GM18861 (cell line): ENCODE measurements at regions not wholly inside any gene's neighbourhood (a gene's known extent, or its start where the extent isn't known, plus 50 kb on each side); places are given as distances from the start of the nearest gene placed in this dataset.
"Not testable (repeated sequence)": the region's sequence is repeated elsewhere in the genome, so short reads cannot be mapped to it uniquely, and the experiment has no call there.

Source experiments
- ATAC-seq: cut with Tn5 transposase; IDR thresholded peaks from one replicate; pipeline ENCODE4 v1.9.1; 2021; ENCODE audit not compliant: unreplicated experiment

DNA sequence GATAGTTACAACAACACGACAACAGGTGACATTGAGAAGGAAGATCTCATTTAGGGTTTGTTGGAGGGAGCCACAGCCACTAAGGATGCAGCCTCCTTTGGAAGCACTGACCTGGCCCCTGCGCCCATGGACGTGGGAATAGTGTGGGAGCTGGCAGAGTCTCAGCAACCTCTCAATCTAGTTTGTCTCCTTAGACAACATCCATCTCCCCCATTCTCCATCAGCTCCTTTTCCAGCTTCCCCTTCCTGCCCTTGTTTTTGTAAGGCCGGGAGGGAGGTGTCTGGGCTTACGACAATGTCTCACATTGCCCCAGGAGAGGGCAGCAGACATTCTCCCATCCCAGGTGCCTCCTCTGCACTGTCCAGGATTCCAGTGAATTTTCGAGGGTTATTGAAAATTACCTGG lies 170.2 kb upstream of the PZP start:
- ATAC-seq, result no peak

DNA sequence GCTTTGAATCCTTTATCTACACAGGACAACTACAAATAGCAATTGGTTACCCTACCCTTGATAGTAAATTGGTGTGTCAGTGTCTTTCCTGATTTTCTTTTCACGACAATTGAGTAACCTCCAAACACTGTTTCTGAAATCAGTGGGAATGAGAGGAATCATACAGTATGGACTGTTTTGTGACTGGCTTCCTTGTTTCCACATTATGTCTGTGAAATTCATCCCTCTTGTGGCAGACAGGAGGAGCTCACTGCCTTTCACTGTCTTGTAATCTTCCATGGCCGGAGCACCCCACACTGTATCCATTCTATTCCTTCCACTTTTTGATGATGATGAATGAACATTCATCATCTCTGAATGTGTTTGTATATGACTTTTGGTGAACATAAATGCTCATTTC lies 164.0 kb upstream of the PZP start:
- ATAC-seq, result no peak

DNA sequence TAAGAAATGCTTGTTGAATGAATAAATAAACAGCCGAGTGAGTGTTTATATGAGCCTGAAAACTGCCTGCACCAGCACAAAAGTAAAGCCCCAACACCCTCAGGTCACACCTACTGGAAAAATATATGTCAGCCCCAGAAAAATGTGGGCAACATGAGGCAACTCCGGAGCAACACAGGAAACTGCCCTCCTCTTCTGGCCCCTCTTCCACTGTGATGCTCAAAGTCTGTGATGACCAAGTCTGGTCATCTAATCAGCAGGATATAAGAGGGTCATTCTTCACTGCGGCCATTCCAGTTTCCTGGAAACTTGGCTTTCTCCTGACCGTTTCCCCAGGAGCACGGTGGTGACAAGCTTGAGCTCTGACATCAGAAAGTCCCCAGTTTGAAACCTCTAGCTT lies 159.6 kb upstream of the PZP start:
- ATAC-seq, result no peak

DNA sequence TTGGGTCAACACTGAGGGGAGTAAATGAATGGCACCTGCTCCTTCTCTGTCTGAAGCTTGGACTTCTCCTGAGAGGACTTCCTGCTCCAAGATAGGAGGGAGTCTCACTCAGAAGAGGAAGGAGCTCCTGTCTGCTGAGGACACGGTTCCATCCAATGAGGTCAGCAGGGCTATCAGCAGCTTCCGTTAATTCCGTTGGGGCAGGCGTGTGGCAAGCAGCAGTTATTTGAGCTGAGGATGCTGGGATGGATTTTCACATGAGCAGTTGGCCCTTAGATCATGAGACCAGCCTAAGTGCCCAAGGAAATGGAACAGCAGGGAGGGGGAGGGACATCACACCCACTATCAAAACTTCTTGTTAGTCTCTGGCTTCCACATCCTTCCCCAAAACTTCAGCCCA lies 159.0 kb upstream of the PZP start:
- ATAC-seq, result no peak

DNA sequence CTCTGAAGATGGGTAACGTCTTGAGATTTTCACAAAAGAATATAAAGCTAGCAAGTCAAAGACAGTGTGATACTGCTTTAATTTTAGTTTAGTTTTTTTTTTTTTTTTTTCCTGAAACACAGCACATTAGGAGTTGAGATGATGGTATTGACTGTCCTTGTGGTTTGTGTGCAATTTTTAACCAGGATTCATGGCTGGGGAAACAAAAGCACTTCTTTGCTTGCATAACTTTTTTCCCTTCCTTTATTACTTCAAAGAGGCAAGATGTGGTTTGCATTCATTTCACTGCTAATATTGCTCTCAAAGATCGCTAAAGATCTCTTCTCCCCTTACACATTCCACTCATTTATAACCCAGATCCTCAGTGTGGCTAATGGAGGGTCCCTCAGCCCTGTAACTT lies 157.1 kb upstream of the PZP start:
- no peak for ATAC-seq

DNA sequence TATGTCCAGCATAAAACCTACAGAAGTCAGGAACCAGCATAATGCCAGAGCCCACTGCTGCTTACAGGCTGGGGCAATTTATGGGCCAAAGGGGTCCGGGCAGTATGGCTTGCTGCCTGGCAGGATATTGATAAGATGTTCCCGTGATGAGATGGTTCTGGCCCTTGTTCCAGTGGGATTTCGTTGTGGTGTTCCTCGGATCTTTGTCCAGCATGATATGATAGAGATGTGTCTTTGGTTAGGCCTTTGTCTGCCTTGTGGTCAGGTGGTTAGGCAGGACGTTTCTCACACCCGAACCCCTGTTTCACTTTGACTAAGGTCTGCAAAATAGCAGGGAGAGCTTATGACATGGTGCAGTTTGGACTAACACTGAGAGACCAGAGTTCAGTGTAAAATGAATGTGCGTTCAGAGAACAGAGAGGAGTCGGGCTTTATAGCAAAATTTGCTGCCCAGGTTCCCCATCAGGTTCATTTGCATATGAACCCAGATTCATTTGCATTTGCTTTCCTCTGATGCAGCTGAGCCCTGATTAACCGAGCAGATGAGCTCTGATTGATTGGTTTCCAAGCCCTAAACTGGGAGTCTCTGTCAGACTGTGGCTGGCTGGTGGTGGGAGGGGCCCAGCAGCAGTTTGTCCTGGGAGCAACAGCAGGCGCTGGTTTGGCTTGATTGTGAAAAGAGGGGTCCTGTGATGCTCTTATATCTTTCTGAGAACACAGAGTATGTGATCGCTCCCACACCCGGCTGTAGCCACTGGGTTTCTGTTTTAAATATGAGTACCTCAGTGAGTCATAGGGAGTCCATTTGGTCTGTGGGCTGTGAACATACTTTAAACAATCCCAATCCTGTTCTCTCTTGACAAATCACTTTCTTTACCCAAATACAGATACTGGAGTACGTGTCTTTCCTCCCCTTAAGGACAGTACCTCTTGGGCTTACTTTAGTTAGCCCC lies 156.3 kb upstream of the PZP start:
- ATAC-seq, result peak; percentile 89

DNA sequence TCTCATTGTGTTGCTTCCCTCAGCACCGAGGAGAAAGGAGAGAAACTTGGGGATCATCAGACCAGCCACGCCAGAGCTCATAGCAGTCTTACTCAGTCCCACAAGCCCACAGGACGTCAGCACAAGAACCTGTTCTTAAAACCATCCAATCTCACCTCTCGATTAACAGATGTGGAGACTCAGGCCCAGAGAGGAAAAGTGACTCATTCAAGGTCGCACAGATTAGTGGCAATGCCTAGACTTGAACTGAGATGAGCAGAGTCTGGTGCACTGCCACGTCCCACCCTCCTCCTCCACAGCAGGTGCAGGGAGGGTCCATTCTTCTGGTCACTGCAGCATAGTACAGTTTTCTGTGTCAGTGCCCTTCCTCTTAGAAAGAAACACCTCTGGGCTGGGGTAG lies 154.9 kb upstream of the PZP start:
- ATAC-seq, result no peak

DNA sequence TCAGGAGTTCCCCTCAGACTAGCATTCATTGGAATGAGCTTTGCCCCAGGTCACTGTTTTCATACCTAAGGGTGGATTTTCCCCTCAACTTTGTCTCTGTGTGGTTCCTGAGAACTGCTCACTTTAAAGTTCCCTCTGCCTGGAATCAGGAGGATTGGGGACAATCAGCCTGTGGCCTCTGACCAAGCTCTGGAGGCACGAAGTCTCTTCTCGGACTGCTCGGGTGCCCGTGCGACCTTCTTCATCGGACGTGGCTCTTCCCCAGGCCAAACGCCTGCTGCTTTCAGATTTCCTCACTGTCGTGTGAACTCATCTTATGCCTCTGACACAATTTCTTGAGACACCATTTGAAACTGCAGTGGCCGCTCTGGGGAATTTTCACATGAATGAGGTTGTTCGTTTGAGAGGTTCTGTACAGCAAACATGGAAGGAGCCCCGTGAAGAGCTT lies 153.7 kb upstream of the PZP start:
- no peak for ATAC-seq

DNA sequence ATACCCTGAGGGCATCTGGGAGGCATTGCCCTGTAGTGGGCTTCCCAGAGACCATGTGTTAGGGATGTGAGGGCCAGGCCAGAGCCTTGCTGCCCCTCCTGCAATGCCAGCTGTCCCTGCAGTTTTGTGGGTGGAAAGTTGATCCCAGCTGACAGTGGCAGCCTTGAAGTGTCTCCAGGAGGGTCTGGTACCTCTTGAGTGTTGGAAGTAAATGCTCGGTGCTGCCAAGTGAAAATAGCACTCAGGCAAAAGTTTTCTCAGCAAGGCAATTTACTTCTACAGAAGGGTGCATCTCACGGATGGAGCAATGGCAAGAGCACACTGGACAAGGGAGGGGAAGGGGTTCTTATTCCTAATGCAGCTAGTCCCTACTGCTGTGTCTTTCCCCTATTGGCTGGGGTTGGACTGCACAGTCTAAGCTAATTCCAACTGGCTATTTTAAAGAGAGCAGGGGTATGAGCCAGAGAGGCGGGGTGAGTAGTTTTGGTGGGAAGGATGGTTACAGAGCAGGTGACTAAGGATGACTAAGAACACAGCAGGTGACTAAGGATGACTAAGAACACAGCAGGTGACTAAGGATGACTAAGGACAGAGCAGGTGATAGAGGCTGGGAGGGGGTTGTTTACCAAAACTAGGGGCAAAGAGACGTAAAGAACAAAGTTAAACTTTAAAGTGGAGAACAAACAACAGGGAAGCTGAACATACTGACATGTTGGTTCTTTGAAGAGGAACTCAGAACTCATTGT lies 146.0 kb upstream of the PZP start:
- ATAC-seq, result not testable (repeated sequence)

DNA sequence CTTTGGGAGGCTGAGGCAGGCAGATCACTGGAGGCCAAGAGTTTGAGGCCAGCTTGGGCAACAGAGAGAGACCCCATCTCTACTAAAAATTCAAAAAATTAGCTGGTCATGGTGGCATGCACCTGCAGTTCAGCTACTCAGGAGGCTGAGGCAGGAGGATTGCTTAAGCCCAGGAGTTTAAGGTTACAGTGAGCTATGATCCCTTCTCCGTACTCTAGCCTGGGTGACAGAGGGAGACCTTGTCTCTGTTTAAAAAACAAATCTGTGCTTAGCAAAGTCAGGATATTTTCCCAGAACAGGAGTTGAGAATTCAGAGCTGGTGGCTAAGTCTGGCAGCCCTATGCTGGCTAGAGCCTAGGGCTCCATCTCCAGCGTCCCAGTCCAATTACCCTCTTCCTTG lies 142.9 kb upstream of the PZP start:
- ATAC-seq, result no peak

DNA sequence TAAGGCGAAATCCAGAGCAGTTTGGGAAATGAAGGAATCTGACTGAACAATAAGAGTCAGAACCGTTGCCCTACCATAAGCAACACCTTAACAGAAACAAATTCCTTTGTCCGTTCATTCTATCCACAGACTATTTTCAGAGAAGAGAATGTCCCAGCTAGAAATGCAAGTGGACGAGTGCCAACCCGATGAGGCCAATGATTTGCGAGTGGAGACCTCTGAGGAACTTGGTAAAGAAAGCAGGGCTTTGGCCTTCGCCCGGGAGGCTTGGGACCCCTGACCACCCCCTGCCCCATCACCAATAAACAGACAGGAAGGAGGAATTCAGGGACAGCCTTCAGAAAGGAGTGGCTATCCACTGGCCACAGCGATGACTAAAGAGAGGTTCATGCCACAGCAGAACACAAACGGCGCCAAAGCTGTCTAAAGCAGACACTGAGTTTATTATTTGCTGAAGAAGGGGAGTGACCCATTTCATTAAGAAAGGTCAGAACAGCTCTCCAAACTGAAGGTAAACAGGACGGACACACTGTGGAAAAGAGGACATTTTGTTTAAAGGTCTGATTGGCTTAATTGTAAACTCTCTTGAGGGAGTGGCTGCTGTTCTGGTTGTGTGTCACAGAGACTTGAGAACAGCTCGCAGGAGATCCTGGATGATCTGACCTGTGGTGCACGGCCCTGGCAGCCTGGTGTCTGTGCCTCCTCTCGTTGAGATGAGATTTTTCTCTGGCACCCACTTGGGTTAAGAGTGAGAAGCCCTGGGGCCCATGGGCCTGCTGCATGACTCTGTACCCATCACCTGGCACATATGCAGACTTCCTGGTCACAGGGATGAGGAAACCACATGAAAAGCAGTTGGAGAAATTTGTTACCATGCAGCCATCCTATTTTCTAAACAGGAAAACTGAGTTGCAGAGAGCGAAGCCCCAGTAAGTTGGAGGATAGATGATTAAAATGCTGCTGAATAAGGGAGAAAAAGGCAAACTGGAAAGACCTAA lies 142.0 kb upstream of the PZP start:
- no peak for ATAC-seq

DNA sequence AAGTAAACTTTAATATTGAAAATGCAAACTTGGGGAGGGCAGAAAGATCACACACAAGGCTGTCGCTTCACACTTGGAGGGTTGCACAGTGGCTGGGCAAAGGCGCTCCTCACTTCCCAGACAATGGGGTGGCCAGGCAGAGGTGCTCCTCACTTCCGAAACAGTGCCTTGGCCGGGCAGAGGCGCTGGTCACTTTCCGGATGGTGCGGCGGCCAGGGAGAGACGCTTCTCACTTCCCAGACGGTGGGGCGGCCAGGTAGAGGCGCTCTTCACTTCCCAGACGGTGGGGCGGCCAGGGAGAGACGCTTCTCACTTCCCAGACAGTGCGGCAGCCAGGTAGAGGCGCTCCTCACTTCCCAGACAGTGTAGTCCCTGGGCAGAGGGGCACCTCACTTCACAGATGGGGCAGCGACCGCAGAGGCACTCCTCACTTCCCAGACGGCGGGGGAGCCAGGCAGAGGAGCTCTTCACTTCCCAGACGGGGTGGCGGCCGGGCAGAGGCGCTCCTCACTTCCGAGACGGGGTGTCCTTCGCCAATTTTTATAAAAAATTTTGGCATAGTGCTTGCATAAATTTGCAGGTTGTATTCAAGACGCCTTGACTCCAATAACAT lies 140.8 kb upstream of the PZP start:
- ATAC-seq, result no peak

DNA sequence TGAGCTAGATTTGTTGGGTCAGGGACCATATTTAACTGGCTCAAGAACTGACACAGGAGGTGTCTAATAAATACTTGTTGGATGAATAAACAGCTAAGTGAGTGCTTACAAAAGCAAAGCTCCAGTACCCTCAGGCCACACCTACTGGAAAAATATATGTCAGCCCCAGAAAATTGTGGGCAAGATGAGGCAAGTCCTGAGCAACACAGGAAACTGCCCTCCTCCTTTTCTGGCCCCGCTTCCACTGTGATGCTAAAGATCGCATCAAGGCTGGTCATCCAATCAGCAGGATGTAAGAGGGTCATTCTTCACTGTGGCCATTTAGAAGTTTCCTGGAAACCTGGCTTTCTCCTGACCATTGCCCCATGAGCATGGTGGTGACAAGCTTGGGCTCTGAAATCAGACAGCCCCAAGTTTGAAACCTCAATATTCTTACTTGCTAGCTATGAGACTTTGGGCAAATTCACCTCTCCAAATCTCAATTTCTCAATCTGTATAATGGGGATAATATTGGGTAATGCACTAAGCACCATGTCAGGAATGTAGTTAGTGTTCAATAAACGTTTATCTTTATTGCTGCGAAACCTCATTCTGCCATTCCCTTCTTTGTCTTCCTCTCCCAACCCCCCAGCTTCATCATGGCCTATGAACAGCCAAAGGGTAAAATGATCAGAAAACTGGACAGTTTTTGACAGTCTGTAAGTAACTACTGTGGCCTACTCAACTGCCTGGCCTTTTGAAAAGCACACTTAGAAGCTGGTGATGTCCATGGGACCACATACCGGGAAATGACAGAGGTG lies 139.3 kb upstream of the PZP start:
- ATAC-seq, result no peak

DNA sequence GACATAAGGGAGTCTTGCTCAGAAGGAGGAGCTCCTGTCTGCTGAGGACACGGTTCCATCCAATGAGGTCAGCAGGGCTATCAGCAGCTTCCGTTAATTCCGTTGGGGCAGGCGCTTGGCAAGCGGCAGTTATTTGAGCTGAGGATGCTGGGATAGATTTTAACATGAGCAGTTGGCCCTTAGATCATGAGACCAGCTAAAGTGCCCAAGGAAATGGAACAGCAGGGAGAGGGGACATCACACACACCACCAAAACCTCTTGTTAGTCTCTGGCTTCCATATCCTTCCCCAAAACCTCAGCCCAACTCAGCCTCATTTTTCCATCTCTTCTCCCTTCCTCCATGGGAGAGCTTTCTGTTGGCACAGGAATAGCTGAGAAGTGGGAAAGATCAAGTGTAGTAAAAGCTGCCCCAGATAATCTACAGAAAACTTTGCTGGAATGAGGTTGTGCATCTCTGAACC lies 138.7 kb upstream of the PZP start:
- ATAC-seq, result no peak

DNA sequence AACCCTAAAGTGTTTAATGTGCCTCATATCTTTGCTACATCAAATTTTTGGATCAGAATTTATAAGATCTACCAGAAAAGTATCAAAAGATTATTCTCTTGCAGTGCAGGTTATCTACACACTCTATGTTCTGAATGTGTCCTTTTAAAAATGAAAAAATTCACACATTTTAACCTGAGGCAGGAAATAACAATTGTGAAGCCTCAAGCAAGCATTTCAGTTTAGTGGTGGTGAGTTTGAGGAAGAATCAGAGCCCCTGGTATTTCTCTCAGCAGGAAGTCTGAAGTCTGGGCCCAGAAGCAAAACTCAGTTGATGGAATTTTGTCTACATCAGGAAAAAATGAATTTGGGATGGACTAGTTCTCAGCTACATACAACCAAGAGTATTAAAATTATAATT lies 137.0 kb upstream of the PZP start:
- no peak for ATAC-seq

DNA sequence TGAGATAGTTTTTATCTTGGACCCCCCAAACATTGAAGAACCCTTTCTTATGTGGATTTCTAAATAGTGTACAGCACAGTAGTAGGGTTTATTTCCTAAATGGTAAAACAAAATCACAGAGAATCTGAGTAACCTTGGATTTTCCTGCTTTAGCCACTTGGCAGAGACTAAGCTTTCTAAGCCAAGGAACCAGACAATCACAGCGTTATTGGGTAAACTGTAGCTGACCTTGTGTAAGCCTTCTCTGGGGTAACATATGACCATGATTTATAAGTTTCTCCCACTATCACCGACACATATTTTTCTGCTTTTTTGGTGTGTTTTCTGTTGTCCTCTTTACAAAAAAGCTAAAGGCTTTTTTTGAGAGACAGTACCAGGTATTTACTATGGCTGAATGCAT lies 136.3 kb upstream of the PZP start:
- ATAC-seq, result no peak

DNA sequence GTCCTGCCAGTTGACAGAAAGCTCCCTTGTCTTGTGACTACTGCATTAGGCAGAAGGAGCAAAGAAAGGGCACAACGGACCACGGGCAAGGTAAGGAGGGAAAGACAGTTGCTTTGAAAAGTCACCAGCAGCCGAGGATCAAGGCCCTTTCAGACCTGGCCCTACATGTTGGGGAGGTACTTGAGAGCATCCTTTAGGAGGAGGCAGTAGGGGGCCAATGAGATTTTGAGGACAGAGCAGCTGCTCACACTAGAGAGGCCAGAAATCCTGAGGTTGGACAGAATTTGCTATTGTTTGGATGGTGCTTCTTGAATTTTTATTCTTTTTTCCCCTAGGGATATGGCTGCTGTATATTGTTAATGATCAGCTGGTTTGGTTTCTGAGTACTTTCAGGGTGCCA lies 135.5 kb upstream of the PZP start:
- no peak for ATAC-seq

DNA sequence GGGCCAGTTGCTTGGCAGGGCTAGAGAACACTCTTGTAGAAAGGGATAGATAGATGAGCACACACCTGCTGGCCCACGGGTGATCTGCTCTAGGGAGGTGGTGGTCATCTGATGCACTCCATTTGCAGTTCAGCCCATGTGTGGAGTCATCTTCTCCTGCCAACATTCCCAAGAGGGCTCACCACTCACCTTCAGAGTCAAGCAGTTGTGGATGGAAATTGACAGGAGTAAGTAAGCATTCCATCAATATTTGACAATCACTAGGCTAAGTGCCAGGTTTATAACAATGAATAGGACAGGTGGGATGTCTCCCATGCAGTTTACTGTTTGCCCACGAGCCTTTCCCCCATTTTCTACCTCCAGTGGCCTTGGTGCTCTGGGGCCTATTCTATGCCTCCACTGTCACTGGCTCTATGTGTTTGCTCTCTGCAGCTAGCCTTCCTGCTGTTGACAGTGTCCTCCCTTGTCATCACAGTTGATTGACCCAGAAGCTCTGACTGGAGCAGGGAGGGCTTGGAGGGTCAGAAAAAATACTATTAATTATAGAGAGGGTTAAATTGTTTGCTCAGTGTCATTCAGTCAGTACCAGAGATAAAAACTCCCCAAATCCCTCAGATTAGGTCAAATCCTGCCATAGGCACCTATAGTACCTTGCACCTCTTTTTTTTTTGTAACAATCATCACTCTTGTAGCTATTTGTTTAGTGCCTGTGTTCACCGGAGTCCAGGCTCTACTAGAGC lies 134.6 kb upstream of the PZP start:
- no peak for ATAC-seq

DNA sequence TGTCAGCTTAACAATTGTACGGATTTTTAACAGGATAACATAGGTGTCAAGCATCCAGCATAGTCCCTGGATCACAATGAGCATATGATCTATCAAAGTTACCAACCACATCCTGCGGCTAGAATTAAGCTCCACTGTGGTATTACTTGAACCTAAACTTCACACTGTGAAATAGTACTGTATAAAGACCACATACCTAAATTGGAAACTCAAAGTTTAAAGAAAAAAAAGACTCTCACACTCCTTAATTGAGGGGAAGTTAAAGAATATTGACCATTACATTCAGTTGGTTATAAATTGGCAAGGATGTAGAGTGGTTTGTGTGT lies 133.0 kb upstream of the PZP start:
- ATAC-seq, result no peak
